Upper lobe of left lung (tissue), 4 donors: ENCODE measurements at regions not wholly inside any gene's neighbourhood (a gene's known extent, or its start where the extent isn't known, plus 50 kb on each side); places are given as distances from the start of the nearest gene placed in this dataset.

Experiments
- CTCF ChIP-seq, 6 experiments: fragments of 450-650 bp in 4 of 6; fragments of 200-600 bp in 2 of 6; sonication (generic) in 2 of 6; IDR thresholded peaks; one replicate each; pipeline ENCODE4 v1.5.1; 2016 to 2019; ENCODE audit warnings: antibody characterized with exemption in 6 of 6
- EP300 ChIP-seq, 4 donors: sonication (generic); formaldehyde crosslinking; IDR thresholded peaks; one replicate each; pipeline ENCODE4 v1.5.1; 2017; ENCODE audit warnings: antibody characterized with exemption in 4 of 4, control low read depth in 2 of 4
- POLR2A ChIP-seq, 4 donors: fragments of 450-650 bp; IDR thresholded peaks; one replicate each; pipeline ENCODE4 v1.5.1; 2016 to 2017; ENCODE audit warnings: antibody characterized with exemption in 4 of 4, mild to moderate bottlenecking in 2 of 4

GRCh38 chr13:36750461-36750860, 68.6 kb upstream of the RFXAP start:
- TF ChIP-seq CTCF (IDR thresholded peaks at IDR 0.05) (no peak), POLR2A (IDR thresholded peaks at IDR 0.05) (no peak), EP300 (IDR thresholded peaks at IDR 0.05) (no peak)
